ENCODE measurements at regions not wholly inside any gene's neighbourhood (a gene's known extent, or its start where the extent isn't known, plus 50 kb on each side); places are given as distances from the start of the nearest gene placed in this dataset.

GRCh38 chr4:31947101-31947500 is 1226.9 kb downstream of the PCDH7 start:
- TF ChIP-seq, protein P1, sequence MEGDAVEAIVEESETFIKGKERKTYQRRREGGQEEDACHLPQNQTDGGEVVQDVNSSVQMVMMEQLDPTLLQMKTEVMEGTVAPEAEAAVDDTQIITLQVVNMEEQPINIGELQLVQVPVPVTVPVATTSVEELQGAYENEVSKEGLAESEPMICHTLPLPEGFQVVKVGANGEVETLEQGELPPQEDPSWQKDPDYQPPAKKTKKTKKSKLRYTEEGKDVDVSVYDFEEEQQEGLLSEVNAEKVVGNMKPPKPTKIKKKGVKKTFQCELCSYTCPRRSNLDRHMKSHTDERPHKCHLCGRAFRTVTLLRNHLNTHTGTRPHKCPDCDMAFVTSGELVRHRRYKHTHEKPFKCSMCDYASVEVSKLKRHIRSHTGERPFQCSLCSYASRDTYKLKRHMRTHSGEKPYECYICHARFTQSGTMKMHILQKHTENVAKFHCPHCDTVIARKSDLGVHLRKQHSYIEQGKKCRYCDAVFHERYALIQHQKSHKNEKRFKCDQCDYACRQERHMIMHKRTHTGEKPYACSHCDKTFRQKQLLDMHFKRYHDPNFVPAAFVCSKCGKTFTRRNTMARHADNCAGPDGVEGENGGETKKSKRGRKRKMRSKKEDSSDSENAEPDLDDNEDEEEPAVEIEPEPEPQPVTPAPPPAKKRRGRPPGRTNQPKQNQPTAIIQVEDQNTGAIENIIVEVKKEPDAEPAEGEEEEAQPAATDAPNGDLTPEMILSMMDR (IDR thresholded peaks at IDR 0.05) = no peak
- TF ChIP-seq POLR2A (IDR thresholded peaks at IDR 0.05; ENCODE audit: low read length) = no peak
- no peak for TF ChIP-seq CEBPB (IDR thresholded peaks at IDR 0.05)
- TF ChIP-seq, protein P2, sequence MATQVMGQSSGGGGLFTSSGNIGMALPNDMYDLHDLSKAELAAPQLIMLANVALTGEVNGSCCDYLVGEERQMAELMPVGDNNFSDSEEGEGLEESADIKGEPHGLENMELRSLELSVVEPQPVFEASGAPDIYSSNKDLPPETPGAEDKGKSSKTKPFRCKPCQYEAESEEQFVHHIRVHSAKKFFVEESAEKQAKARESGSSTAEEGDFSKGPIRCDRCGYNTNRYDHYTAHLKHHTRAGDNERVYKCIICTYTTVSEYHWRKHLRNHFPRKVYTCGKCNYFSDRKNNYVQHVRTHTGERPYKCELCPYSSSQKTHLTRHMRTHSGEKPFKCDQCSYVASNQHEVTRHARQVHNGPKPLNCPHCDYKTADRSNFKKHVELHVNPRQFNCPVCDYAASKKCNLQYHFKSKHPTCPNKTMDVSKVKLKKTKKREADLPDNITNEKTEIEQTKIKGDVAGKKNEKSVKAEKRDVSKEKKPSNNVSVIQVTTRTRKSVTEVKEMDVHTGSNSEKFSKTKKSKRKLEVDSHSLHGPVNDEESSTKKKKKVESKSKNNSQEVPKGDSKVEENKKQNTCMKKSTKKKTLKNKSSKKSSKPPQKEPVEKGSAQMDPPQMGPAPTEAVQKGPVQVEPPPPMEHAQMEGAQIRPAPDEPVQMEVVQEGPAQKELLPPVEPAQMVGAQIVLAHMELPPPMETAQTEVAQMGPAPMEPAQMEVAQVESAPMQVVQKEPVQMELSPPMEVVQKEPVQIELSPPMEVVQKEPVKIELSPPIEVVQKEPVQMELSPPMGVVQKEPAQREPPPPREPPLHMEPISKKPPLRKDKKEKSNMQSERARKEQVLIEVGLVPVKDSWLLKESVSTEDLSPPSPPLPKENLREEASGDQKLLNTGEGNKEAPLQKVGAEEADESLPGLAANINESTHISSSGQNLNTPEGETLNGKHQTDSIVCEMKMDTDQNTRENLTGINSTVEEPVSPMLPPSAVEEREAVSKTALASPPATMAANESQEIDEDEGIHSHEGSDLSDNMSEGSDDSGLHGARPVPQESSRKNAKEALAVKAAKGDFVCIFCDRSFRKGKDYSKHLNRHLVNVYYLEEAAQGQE (IDR thresholded peaks at IDR 0.05) = no peak
- TF ChIP-seq MAFK (IDR thresholded peaks at IDR 0.05; ENCODE audit: partially characterized antibody) = no peak
- no peak for TF ChIP-seq HOXB13 (CRISPR knock-in tag; IDR thresholded peaks at IDR 0.05; ENCODE audit: low read depth)
- no peak for TF ChIP-seq TP53 (CRISPR knock-in tag; IDR thresholded peaks at IDR 0.05)
- TF ChIP-seq ESRRA (IDR thresholded peaks at IDR 0.05; ENCODE audit: borderline replicate concordance, low read length) = no peak
- no peak for TF ChIP-seq HOXA7 (CRISPR knock-in tag; IDR thresholded peaks at IDR 0.05)
- no peak for TF ChIP-seq EP300 (IDR thresholded peaks at IDR 0.05)
- TF ChIP-seq NFE2L2 (conservative IDR thresholded peaks at IDR 0.05; ENCODE audit: low read length) = no peak
- TF ChIP-seq HMGXB4 (CRISPR knock-in tag; IDR thresholded peaks at IDR 0.05; ENCODE audit: borderline replicate concordance) = no peak
- no peak for TF ChIP-seq RFX5 (IDR thresholded peaks at IDR 0.05)
- no peak for TF ChIP-seq BHLHE40 (IDR thresholded peaks at IDR 0.05; ENCODE audit: low read depth, low read length)
